Suppressor macrophage treated with lipopolysaccharide for 4 hours (primary cell): ENCODE measurements at regions not wholly inside any gene's neighbourhood (a gene's known extent, or its start where the extent isn't known, plus 50 kb on each side); places are given as distances from the start of the nearest gene placed in this dataset.
"Not testable (repeated sequence)": the region's sequence is repeated elsewhere in the genome, so short reads cannot be mapped to it uniquely, and the experiment has no call there.

Experiments
- DNase-seq: peaks from one replicate; pipeline ENCODE4 v3.0.0-alpha.2; 2020

DNA sequence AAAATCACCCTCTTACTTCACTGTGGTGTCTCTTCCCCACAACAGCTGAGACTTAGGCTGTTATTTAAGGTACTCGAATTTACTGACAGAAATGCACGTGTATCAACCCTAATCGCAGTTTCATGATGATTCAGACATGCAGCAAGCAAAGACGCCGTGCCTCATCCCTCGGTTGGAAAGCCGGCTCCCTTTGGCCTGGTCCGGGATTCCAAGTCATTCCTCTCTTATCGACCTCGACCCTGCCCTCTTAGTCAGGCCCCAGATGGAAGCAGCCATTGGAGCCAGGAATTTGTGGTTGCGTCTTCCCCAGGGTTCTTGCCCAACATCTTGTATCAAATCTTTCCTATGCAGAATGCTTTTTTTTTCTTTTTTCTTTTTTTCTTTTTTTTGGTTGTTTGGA lies 229.5 kb downstream of the GATA3 start:
- DNase-seq = no peak

DNA sequence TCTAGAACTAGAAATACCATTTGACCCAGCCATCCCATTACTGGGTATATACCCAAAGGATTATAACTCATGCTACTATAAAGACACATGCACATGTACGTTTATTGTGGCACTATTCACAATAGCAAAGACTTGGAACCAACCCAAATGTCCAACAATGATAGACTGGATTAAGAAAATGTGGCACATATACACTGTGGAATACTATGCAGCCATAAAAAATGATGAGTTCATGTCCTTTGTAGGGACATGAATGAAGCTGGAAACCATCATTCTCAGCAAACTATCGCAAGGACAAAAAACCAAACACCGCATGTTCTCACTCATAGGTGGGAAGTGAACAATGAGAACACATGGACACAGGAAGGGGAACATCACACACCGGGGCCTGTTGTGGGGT lies 231.5 kb downstream of the GATA3 start:
- DNase-seq = not testable (repeated sequence)

DNA sequence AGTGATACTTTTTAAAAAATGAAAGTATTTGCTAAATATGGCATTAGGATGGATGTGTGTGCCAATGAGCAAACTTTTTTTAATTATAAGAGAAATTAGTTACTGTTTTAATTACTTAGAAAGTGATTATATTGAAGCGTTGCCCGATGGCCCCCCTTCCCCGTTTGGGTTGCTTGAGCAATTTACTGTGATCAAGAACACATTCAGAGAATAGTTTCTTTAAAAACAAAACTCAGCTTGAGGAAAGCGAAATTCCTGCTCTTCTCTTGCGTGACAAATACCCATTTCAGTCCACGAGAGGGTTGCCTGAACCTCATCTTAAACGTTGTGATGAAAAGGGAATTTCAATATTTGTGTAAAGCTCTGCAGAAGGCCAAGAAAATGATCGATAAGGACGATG lies 234.1 kb downstream of the GATA3 start:
- DNase-seq = no peak

DNA sequence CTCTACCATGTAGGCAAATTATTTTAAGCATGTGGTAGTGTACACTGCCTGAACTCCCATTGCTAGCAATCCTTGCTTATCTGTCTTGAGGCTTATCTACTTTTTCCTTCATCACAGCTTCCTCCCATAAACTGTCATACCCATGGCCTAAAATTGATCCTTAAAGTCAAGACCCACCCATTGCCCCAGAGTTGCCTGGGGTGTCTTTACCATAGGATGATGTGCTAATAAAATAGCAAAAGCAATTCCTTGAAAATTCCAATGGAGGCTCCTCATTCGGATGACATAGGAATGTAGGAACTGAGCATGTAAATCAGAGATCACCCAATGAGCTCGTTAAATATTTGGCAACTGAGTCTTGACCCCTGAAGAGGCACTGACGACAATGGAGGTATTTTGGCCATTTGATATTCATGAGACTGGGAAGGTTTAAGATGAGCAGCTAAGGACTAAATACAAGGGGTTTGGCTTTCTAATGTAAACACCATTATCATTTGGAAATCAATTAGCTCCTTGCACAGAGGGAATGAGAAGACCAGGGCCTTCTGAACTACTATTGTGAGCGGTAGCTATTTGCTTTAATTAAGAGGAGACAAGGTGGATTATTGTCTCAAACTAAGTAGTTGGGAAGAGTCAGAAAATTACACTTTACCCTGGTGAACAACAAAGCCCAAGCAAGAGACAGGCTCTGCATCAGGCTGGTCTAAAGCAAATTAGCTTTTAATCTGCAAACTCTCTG lies 234.9 kb downstream of the GATA3 start:
- DNase-seq = no peak

DNA sequence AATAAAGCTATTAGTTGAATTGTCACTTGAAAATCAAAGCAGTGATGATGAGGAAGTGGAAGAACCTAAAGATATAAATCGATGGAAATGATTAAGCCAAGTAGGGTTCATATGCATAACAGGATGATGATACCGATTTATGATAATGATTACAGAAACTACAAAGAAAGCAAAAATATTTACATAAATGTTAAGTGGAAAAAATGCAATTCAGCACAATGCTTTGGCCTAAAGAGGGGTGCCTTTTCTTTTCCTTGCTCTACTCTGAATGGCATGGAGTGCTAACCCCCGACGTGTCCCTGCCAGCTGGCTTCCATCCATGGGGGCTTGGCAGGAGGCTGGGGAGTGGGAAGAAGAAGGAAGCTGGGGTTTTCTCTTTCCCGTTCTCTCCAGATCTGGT lies 240.3 kb downstream of the GATA3 start:
- no peak for DNase-seq

GRCh38 chr10:8295311-8295710 lies 240.8 kb downstream of the GATA3 start:
- no peak for DNase-seq

DNA sequence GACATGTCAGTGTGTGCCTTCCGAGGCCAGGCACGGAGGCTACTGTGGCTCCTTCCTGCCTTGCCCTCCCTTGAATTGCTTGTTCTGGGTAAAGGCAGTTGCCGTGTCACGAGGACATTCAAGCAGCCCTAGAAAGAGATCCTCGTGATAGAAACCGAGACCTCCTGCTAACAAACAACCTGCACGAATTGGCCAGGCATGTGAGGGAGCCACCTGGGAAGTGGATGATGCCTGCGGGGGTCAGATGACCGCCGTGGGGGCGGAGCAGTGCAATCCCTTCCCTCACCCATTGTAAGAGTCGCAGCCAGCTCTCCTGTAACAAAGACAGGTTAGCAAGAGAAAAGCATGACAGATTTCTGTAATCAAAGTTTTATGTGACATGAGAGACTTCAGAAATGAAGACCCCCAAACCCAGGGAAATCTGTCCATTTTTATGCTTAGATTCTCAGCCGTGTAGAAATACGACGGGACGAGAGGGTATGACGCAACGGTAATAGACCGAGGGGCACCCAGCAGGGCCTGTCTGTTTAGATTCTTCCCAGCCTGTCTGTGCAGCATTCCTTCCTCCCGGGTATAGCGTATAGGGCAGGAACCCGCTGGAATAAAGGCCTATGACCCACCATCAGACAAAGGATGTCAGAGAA lies 241.7 kb downstream of the GATA3 start:
- no peak for DNase-seq

DNA sequence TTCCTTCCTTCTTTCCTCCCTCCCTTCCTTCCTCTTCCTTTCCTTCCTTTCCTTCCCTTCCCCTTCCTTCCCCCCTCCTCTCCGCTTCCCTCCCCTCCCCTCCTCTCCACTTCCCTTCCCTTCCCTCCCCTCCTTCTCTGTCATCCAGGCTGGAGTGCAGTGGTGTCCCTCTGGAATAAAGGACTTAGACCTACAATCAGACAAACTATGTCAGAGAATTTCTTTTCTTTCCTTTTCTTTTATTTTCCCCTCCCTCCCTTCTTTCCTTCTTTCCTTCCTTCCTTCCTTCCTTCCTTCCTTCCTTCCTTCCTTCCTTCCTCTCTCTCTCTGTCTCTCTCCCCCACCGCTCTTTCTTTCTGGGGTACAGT lies 242.2 kb downstream of the GATA3 start:
- no peak for DNase-seq

- DNase-seq = no peak
Measured at GRCh38 chr10:8297107-8297506, 242.6 kb downstream of the GATA3 start.

DNA sequence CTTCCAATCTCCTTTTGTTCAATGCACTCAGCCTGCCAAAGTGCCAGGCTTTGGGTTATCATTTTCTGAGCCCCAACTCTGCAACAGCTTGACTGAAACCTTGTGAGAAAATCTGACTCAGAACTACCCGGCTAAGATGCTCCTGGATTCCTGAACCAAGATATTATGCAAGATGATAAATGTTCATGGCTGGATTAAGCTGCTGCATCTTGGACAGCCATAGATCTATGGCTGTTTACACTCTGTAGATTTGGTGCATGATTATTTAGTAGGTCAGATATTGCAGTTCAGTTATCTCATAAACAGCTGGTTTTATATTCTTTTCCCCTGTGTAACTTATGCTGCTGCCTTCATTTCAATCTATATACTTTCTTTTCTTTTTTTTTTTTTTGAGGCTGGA lies 243.5 kb downstream of the GATA3 start:
- no peak for DNase-seq

GRCh38 chr10:8298896-8299570 lies 244.5 kb downstream of the GATA3 start:
- DNase-seq = no peak

DNA sequence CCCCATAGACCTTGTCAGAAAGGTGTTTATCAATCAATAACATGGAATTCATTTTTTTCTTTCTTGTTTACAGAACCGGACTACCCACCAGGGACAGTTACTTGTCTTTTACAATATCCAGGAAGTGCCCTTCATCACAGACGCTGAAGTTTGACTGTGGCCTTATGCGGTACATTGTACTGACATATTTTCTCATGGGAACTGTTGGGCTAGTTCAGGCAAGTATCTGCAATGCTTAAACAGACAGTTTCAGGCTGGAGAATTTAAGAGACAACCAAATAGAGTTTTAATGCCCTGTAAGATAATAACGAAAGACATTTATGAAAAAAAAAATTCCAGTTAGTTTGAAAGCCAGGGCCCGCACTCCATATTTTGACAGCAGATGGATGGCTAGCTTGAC lies 246.4 kb downstream of the GATA3 start:
- DNase-seq = no peak

- no peak for DNase-seq
Measured at GRCh38 chr10:8301333-8301732, 246.8 kb downstream of the GATA3 start.

DNA sequence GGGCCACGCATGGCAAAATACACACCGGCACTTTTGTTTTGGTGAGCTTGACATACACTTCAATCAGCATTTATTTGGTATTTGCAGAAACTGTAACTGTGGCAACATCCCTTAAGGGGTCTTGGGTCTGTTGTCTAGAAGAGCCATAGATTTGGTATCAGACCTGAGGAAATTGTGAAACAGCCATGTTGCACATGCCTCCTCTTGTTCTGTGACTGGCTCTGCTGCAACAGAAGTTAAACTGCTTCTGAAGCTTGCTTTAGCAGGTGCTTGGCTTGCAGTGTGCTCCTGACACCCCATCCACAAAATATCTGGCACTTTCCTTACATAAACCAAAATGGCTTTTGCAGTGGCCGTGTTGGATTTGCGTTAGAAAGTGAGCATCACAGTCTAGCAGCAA lies 247.3 kb downstream of the GATA3 start:
- no peak for DNase-seq

DNA sequence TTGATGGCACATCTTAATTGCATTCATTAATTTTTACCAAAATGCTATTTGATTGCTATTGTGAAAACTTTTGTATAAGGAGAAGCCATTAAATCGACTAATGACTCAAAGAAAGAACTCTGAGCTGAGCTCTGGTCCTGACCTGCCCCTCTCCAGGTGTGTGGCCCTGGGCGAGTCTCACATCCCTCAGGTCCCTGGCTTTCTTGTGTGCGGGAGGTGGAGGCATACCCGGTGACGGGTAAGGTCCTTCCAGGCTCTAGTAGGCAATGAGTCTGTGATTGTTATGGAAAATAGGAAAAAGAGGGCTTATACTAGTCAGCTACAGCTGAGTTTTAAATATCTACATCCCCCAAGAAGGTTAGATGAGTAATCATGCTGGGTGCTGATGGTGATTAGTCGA lies 248.1 kb downstream of the GATA3 start:
- DNase-seq = no peak

DNA sequence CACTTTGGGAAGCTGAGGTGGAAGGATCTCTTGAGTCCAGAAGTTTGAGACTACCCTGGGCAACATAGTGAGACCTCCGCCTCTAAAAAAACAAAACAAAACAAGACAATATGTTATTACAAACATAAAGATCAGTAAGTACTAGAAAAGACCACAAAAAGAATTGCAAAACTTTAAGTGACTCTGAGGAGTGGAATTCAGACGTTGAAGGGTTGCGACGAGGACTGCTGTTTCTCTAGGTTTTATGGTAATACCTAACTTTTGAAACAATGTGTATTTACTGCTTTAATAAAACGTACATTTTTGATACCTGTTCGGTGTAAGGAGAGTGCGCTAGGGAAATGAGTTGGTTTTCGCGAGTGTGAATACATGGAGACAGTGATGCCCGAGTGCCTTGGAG lies 250.4 kb downstream of the GATA3 start:
- no peak for DNase-seq

DNA sequence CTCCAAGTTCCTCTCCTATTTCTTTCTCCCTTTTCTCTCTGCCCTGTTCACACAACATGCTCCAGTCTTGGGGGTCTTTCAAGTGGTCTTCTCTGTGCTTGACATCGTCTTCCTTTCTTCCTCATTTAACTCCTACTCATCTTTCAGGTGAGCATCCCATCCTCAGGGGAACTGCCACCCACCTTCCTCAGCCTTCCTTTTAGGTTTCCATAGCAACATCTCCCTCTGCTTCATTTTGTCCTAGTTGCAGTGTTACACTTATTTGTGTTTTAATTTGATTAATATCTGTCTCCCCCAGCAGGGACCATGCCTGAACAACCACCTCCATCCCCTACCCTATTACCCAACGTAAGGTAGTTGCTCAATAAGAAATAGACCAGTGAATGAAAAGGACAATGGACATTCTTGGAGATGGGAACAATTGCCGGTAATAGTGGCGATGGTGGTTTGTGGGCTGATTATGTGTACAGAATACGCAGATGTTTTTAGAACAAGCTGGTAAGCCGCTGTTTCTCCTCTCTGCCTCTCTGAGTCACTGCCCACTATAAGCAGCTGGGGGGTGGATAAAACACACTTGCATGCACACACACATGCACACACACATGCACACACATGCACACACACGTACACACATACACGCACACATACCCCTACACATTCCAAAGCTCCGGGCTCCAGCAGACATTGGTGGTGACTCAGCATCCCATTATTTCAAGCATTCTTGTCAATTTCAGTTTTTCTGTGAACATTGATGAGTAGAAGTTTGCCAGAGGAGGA lies 251.6 kb downstream of the GATA3 start:
- DNase-seq = no peak

- DNase-seq = no peak
Measured at GRCh38 chr10:8306685-8307364, 252.3 kb downstream of the GATA3 start.

- DNase-seq = no peak
Measured at GRCh38 chr10:8310930-8311329, 256.4 kb downstream of the GATA3 start.

DNA sequence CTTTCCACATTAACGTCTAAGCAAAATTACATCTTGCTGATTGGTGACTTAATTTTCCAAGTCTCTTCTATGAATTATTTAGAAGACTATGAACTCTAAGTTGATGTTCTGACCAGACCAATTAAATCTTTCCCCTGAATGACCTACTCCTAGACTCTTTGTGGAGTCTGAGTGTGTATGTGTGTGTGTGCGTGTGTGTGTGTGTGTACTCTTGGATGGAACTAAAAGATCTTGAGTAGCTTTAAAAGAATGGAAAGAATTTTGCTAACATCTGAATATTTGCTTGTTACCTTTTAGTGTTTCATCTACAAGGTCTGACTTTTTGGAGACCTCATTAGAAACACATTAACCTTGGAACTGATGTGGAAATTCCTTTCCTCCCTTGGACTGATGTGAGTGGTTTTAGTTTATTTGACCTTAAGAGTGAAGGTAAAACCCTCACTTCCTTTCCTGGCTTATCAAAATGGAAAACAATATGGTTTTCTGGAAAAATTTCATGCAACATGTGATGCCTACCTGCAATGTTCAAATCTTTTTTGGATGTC lies 257.1 kb downstream of the GATA3 start:
- DNase-seq = no peak

DNA sequence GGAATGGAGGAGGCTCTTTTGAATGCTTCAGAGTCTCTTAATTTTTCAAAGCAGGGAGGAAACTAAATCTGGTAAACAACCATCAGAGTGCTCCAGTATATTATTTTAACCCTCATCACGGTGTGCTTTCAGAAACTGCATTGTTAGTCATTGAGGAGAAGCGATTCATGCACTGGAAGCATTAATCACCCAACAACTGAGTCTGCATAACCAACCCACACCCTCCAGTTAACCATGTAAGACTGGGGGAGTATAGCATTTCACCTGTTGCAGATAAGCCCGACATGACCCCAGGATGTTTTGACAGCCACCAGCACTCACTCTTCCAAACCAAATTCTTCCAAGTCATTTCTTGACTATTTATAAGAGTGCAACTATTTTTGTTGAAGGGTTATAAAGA lies 257.6 kb downstream of the GATA3 start:
- no peak for DNase-seq

DNA sequence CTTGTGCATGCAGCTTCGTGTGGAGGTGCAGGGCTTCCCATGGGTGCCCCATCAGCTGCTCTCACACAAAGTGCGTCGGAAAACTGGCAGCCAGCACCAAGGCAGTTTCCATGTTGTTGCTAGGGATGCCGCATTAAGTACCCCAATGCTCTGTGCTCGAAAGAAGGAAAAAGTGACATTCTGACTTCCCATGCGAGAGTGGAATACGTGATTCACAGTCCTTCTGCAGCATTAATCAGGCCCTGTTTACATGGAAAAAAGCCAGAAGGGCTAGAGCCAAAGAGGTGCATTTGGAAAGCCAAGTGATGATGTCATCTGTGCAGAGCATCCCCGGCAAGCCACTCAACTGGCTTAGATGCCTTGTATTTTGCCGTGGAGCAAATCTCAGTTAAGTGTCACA lies 258.3 kb downstream of the GATA3 start:
- DNase-seq = no peak

DNA sequence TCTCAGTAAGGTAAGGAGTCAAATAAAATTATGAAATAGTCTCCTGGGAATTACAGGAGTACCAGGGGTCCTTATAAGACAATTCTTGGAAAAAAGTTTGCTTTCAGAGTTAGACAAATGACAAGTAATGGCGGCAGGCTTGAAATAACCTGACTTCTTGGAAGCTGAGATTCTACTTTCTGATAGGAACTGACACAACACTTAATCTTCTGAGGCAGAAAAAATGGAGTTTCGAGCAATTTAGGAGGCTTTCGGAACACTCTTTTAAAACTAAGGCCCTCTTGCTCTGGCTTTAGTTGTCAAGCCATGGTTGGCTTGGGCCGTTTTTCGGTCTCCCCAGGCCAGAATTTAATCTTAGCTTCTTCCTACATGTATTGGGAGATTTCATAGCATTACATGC lies 260.0 kb downstream of the GATA3 start:
- no peak for DNase-seq
